GM20431 (cell line): ENCODE measurements at regions not wholly inside any gene's neighbourhood (a gene's known extent, or its start where the extent isn't known, plus 50 kb on each side); places are given as distances from the start of the nearest gene placed in this dataset.

Source experiments
- in situ Hi-C: fragments of 300-500 bp; cut with MseI, MboI; formaldehyde crosslinking; loops from one replicate; pipeline ENCODE4 v1.15.0; 2020; ENCODE audit warnings: low sequenced_read_pairs; ENCODE audit not compliant: unreplicated experiment

DNA sequence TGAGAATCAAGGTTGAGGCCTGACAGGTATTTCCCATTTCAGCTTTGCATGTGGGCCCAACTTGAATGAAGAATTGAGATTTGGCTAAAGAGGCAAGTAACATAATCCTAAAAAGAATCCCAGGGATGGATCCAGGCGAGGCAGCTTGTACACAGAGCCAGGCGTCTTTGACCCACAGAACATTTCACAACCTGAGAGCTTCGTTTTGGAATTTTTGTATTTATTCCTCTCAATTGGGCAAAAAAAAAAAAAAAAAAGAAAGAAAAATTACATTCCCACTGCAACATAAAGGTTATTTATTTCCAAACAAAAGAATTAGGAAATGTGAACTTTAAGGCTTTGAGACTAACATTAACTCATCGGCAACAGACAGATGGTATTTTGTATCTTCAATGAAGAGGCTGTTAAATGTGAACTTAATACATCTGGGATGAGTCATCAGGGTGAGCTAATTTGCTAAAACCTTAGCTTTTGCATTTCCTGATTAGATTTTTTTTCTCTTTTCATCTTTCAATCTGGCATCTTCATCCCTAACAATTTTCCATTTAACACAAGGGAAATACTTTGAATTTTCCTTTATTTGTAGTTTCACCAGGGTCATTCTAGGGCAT lies 478.5 kb upstream of the TNP1 start:
- in situ Hi-C loops: no loop called here

DNA sequence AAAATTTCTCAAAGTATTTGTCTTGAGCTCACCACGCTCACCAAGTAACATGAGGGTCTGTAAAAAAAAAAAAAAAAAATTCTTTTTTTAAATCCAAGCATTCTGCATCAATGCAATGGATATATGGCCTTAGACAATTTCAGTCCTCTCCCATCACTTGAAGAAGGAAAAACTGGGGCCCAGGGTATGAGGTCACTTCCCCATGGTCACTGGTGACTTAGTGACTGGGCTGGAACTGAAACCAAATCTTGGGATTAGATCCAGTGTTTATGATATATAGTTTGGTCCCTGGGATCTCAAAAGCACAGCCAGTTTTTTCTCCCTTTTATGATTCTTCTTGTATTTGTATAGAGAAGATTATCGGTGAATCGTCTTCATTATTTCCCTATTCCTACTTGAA lies 477.9 kb upstream of the TNP1 start:
- in situ Hi-C loops: no loop called here

DNA sequence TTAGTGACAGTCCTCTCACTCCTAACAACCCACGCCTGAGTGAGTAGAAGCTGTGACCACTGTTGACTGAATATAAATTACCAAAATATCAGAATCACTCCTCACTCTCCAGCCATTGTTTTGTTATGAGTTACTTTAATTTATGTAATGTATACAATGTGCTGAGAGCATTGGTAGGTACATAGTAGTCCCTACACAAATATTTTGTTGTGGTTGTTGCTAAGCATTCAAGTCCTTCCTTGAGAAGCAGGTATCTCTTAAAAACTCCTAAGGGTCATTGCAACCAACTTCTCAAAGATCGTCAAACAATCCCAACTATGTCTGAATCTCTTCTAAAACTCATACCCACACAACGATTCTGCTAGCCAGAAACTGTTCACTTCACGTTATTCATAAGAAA lies 476.8 kb upstream of the TNP1 start:
- in situ Hi-C loops: no loop called here

GRCh38 chr2:217335341-217335966 lies 475.6 kb upstream of the TNP1 start:
- in situ Hi-C loops: no loop called here

- in situ Hi-C loops: no loop called here
These were observed 474.7 kb upstream of the TNP1 start for GRCh38 chr2:217334561-217334960.

DNA sequence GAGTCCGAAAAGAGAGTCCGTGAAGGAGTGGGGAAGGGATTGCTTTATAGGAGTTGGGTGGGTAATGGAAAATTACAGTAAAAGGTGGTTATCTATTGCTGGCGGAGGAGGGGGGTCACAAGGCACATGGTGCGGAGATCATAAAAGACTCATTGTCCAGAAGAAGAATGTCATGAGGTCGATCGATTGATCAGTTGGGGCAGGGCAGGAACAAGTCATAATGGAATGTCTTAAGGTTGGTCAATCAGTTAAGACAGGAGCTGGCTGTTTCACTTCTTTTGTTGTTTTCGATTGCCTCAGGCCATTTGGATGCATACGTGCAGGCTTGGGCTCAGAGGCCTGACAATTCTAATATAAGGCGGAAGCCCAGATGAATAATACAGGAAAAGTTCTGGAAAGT lies 473.0 kb upstream of the TNP1 start:
- in situ Hi-C loops: no loop called here

- in situ Hi-C loops: no loop called here
These were observed 472.5 kb upstream of the TNP1 start for GRCh38 chr2:217332417-217332791.

DNA sequence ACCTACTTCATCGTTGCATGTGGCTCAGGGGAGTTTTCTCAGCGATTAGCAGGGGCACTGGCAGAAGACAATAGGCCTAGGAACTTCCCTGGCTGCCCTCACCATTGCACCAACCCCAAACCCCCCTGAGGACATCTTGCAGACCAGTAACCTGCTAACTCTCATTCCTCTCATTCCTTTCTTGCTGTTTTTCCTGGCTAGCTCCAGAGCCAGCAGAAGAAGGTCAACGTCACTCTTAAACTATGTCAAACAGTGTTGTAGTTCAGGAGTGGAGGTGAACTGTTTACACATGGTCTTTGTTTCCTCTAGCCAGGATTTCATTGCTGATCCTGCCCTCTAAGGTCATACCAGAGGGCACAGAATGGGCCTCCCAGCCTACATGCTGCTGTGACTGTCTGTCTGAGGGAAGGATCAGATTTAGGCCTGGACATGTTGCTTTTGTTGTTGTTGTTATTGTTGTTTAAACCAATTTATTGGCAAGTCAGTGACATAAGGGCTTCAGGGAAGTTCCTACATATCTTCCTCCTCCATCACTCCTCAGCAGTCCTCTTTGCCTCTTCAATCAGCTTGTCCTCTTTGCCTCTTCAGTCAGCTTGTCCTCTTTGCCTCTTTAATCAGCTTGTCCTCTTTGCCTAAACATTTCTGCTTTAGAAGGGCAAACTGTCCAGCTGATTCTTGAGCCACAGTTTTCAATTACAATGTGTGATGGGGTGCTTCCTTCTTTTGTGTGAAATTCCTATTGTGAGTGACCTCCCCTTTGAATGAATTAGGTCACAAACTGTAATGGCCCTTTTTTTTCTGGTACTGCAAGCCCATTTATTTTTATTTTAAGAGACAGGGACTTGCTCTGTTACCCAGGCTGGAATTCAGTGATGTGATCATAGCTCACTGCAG lies 471.9 kb upstream of the TNP1 start:
- in situ Hi-C loops: no loop called here

DNA sequence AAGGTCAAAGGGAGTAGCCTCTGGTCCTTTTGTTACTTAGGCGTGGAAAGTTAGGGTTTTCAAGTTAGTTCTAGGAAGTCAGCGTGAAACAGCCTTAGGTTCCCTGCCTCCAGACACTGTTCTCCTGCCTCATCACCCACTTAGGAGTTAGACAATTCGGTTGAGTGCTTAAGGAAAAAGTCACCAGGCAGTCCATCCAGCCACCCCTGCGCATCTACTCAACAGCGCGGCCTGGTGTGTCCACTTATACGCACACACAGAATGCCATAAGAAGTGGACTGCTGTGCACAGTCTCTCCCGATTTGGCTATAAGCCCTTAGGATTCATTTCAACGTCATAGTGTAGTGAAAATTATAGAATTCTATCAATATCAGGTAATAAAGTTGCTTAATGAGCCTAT lies 470.8 kb upstream of the TNP1 start:
- in situ Hi-C loops: no loop called here

DNA sequence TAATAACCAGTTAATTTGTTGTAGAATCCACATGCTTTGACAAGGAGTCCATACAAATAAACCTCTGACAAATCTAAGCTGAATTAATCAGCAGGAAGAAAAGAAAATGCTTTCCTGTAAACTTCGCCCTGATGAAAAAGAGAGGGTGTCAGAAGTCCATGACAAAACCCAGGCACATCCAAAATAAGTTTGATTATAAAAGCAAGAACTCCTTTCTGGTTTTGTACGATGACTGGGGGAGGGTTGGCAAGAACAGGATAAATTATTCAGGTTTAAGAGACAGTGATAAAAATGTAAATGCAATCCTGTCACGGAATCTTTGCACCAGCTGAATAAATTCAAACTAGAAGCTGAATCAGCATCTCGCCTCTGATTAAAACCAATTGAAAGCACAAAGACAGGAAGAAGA lies 469.2 kb upstream of the TNP1 start:
- in situ Hi-C loops: no loop called here

DNA sequence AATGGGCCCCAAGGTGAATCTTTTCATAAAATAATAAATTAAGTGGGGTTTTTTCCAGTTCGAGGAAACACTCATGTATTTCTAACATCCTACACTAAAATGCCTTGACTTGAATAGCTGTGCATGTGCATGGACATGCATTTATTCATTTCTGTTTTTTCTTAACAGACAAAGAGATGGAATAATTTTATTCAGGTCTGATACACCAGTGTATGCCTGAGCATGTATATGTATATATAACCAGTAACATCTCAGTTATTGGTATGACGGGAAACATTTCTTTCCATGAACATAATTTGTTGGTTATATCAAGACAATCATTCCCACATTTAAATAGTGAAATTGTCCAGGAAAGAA lies 468.7 kb upstream of the TNP1 start:
- in situ Hi-C loops: no loop called here

GRCh38 chr2:217327953-217328621 lies 468.2 kb upstream of the TNP1 start:
- in situ Hi-C loops: no loop called here

DNA sequence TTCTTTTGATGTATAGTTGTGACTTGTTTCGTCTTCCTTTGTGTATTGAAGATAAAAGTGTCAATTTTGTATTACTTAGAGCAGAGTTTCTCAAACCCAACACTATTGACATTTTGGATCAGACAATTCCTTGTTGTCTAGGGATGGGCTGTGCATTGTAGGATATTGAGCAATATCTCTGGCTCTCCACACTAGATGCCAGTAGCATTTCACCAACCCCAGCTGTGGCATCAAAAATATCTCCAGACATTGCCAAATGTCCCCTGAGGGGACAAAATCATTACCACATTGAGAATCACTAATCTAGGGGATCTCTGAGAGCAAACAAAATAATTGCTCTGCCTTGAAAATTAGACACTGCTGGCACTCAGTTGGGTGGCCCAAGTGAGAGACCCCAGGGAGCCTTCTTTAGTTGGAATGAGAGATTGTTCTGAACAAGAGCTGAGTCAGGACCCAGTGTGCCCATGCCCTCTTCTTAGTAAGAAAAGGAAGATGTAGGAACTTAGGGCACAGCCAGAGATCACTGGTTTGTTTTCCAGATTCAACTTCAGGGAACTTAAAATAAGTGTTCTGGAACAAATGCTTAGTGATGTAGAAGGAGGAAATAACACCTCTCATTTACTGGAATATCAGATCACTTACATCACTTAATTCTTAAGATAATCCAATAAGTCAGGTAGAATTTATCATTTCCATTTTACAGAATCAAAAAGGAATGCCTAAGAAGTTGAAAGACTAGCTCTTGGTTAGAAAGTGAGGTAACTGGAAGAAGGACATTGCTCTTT lies 466.6 kb upstream of the TNP1 start:
- in situ Hi-C loops: no loop called here

DNA sequence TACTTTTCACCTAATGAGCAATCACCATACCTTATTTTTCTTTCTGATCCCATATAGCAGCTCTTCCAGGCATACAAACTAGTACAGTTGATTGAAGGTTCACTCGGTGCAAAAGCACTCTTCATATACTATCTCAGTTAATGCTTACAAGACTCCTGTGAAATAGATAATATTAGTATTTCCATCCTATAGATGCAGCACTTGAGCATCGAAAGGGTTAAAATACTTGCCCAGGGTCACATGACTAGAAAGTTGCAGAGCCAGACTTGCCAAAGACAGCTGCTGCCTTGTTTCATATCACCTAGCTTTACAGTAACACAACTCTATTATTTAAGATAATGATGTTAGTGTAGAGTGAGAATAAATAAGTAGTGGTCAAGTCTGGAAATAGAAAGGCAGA lies 466.0 kb upstream of the TNP1 start:
- in situ Hi-C loops: no loop called here

GRCh38 chr2:217325251-217325650 lies 465.4 kb upstream of the TNP1 start:
- in situ Hi-C loops: no loop called here

GRCh38 chr2:217316743-217317142 lies 456.9 kb upstream of the TNP1 start:
- in situ Hi-C loops: no loop called here

- in situ Hi-C loops: no loop called here
These were observed 454.2 kb upstream of the TNP1 start for GRCh38 chr2:217314021-217314460.

DNA sequence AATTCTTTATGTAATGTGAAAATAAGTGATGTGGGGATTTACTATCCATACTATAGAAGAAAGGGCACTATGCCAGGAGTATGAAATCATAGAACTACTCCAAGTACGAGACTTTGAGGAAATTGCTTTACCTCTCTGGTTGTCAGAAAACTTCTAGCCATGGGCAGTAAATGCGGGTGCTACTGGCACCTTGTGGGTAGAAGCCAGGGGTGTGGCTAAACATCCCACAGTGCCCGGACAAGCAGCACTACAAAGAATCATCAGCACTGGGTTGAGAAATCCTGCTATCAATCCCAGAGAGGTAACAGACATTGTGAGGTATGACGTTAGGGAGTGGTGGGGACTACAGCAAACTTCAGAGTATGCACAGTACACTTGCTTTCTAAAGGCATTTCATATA lies 453.5 kb upstream of the TNP1 start:
- in situ Hi-C loops: no loop called here

DNA sequence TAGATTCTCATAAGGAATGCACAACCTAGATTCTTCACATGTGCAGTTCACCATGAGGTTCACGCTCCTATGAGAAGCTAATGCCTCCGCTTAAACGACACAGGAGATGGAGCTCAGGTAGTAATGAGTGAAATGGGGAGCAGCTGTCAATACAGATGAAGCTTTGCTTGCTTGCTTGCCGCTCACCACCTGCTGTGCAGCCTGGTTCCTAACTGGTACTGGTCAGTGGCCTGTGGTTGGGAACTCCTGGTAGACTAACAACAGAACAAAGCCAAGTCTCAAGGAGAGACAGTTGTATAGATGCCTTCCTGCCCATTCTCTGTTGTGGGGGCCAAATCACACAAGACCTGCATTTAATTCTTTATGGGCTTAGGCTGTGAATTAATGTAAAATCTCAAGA lies 449.2 kb upstream of the TNP1 start:
- in situ Hi-C loops: no loop called here

DNA sequence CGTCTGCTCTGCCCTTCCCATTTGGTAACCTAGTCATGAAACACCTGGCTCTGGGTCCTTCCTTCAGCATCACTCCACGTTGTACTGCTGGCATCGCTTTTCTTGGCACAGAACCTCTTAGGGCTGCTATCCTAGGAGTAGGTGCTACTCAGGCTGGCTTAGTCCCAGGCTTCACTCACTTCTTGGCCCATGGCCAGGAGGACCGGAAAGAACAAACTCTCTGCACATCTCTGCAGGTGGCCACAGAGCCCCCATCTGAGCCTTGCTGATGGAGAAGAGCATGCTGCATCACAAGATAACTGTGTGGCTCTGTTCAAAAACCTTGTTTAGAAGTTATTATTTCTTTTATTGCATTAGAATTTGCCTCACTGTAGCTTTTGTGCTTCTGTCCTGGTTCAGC lies 447.2 kb upstream of the TNP1 start:
- in situ Hi-C loops: no loop called here
